NT2/D1 (cell line): ENCODE measurements at regions not wholly inside any gene's neighbourhood (a gene's known extent, or its start where the extent isn't known, plus 50 kb on each side); places are given as distances from the start of the nearest gene placed in this dataset.

Experiments used
- DNase-seq: peaks from one replicate; pipeline ENCODE4 v3.0.0-alpha.2; 2011; ENCODE audit warnings: low read depth, low spot score
- H3K27me3 ChIP-seq: 2 replicates; pipeline ENCODE4 v1.6.0; 2011; ENCODE audit warnings: mild to moderate bottlenecking; ENCODE audit not compliant: insufficient read length, insufficient read depth
- H3K36me3 ChIP-seq: 2 replicates; pipeline ENCODE4 v1.6.1; 2011; ENCODE audit warnings: mild to moderate bottlenecking, low read length, mixed read lengths; ENCODE audit not compliant: insufficient read depth, insufficient read length
- H3K4me1 ChIP-seq: 2 replicates; pipeline ENCODE4 v1.5.1; 2011; ENCODE audit not compliant: insufficient read depth, insufficient read length
- H3K4me3 ChIP-seq: 2 replicates; pipeline ENCODE4 v1.5.1; 2011; ENCODE audit warnings: low read depth; ENCODE audit not compliant: insufficient read length
- H3K9ac ChIP-seq: 2 replicates; pipeline ENCODE4 v1.6.0; 2011; ENCODE audit warnings: low read depth; ENCODE audit not compliant: insufficient read length
- H3K9me3 ChIP-seq: 2 replicates; pipeline ENCODE4 v1.5.1; 2011; ENCODE audit warnings: mild to moderate bottlenecking, low read length; ENCODE audit not compliant: insufficient read depth
- SUZ12 ChIP-seq: IDR thresholded peaks from 2 replicates; pipeline ENCODE4 v1.6.1; 2011; ENCODE audit not compliant: insufficient read length, insufficient read depth; ENCODE audit errors: extremely low read depth
- YY1 ChIP-seq: IDR thresholded peaks from 2 replicates; pipeline ENCODE4 v1.6.1; 2011; ENCODE audit not compliant: insufficient read length, insufficient read depth
- ZNF274 ChIP-seq: IDR thresholded peaks from 2 replicates; pipeline ENCODE4 v1.6.1; 2011; ENCODE audit warnings: mild to moderate bottlenecking, low read depth, low read length

DNA sequence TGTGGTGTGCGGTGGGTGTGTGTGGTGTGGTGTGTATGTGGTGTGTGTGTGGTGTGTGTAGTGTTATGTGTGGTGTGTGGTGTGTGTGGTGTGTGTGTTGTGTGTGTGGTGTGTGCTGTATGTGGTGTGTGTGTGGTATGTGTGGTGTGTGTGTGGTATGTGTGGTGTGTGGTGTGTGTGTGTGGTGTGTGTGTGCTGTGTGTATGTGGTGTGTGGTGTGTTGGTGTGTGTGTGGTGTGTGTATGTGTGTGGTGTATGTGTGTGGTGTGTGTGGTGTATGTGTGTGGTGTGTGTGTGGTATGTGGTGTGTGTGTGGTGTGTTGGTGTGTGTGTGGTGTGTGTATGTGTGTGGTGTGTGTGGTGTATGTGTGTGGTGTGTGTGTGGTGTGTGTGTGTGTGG, 144.3 kb downstream of the HSD17B3 start:
- Histone ChIP-seq H3K9me3 (no peaks in the 10 kb centered on the region), H3K27me3 (no peaks in the 10 kb centered on the region), H3K9ac (no peak overlapping the region), H3K4me3 (no peak overlapping the region), H3K36me3 (no peaks in the 10 kb centered on the region), H3K4me1 (peaks cover 5% of the 10 kb centered on the region)
- TF ChIP-seq SUZ12 (no peak), ZNF274 (no peak), YY1 (no peak)
- DNase-seq = no peak

DNA sequence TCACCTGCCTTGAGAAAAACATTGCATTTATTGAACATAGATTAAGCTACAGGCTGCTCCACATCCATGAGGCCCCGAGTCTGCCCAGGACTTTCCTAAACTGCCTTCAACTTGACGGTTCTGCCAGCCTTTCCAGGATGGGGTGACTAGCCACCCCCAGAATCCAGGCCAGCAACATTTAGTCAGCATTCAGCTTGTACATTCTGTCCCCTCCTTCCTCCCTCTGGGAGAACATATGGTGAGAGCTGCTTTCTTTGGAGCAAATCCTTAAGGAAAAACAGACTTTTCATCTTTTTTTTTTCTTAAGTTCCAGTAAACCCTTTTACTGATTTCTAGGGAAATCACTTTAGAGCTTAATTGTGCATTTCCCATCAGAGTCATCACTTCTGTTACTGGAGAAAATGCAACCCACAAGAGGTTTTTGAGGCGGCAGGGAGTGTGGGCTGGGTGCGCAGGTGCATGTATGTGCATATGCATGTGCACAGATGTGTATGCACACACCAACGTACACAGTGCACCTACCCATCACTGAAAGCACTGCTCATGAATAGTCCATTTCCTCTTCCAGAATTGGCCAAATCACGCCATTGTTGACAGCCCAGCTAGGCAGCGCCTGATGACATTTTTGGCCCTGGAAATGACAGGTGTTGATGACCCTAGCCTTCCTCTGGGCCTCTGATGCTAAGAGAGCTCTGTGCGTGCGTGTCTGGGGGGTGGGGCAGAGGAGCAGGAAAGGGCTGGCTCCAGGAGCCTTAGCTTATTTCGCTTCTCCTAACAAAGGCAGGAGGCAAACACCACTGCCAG, 145.6 kb downstream of the HSD17B3 start:
- H3K4me1 ChIP-seq = peaks cover 5% of the 10 kb centered on the region
- DNase-seq = no peak
- TF ChIP-seq YY1 = no peak
- TF ChIP-seq ZNF274 = no peak
- no peak for TF ChIP-seq SUZ12
- no peaks in the 10 kb centered on the region for H3K36me3 ChIP-seq
- H3K27me3 ChIP-seq = no peaks in the 10 kb centered on the region
- H3K4me3 ChIP-seq = no peak overlapping the region
- no peak overlapping the region for H3K9ac ChIP-seq
- no peaks in the 10 kb centered on the region for H3K9me3 ChIP-seq

DNA sequence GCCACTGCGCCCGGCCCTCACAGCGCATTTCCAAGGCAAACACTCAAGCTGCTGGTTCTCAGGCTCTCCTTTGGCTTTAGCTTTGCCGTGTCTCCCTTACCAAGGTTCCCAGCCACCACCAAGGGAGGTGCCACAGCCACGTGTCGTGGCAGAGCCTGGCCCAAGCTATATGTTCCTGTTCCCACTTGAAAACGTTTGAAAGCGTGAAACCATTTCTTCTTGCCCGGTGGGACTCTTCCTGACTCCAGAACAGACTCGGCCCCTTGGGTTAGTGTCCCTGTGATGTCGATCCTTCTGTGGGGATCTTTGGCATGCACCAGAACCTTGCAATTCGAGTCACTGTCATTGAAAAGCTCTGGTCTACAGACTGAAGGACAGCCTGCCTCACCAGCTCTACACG, 147.9 kb downstream of the HSD17B3 start:
- no peak overlapping the region for H3K9ac ChIP-seq
- H3K27me3 ChIP-seq = no peaks in the 10 kb centered on the region
- no peaks in the 10 kb centered on the region for H3K9me3 ChIP-seq
- no peak for DNase-seq
- TF ChIP-seq SUZ12 = no peak
- no peak for TF ChIP-seq YY1
- TF ChIP-seq ZNF274 = no peak
- H3K4me3 ChIP-seq = no peak overlapping the region
- H3K36me3 ChIP-seq = no peaks in the 10 kb centered on the region
- peaks cover 5% of the 10 kb centered on the region for H3K4me1 ChIP-seq

DNA sequence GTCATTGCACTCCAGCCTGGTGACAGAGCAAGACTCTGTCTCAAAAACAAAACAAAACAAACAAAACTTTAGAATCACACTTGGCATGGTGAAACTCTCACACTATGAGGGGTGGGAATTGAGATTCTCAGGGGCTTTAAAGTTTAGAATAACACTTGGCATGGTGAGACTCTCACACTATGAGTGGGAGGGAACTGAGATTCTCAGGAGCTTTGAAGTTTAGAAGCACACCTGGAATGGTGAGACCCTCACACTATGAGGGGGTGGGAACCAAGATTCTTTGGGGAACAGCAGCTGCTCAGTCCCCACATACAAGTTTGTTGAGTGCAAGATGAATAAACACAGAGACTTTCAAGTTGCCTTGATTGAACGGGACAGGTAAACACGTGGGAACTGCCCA, 149.4 kb downstream of the HSD17B3 start:
- no peaks in the 10 kb centered on the region for H3K9me3 ChIP-seq
- no peak for TF ChIP-seq ZNF274
- TF ChIP-seq SUZ12 = no peak
- TF ChIP-seq YY1 = no peak

DNA sequence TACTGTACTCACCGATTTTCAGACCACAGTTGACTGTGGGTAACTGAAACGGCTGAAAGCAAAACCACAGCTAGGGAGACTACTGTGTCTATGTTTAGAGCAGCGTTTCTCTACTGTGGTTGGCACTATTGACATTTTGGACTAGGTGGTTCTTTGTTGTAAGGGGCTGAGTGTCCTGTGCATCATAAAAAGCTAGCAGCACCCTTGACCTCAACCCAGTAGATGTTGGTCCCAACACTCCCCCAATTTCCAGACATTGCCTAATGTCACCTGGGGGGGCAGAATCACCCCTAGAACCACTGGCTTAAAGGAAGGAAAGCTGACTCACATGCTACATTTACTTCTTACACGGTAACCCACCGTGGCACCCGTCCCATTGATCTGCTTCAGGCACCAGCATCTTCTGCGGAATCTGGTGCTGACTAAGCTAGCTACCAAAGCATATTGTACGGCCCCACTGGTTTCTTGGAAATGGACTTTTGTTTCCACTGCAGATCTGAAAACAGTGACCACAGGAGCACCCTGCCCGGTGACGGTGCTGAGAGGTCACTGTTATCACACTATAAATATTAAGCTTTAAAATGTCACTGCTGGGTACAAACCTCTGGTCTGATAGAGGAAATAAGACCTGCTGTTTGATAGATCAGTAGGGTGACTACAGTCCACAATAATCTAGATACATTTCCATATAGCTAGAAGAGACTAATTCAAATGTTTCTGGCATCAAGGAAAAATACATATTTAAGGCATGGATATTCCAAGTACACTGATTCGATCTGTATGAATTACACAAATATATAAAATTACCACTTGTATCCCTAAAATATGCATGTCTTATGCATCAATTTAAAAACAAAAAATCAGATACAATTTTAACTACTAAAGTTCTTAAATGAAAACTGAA, 151.4 kb downstream of the HSD17B3 start:
- TF ChIP-seq YY1 = no peak
- no peak for TF ChIP-seq SUZ12
- no peak for TF ChIP-seq ZNF274
- H3K9ac ChIP-seq = no peak overlapping the region
- H3K27me3 ChIP-seq = no peaks in the 10 kb centered on the region
- H3K4me1 ChIP-seq = no peaks in the 10 kb centered on the region
- no peak overlapping the region for H3K4me3 ChIP-seq
- no peaks in the 10 kb centered on the region for H3K36me3 ChIP-seq
- no peaks in the 10 kb centered on the region for H3K9me3 ChIP-seq
- DNase-seq = no peak

More for the DNA sequence above, 149.4 kb downstream of the HSD17B3 start:
- no peak overlapping the region for H3K4me3 ChIP-seq
- DNase-seq = no peak
- H3K36me3 ChIP-seq = no peaks in the 10 kb centered on the region
- H3K27me3 ChIP-seq = no peaks in the 10 kb centered on the region
- H3K9ac ChIP-seq = no peak overlapping the region
- peaks cover 5% of the 10 kb centered on the region for H3K4me1 ChIP-seq

DNA sequence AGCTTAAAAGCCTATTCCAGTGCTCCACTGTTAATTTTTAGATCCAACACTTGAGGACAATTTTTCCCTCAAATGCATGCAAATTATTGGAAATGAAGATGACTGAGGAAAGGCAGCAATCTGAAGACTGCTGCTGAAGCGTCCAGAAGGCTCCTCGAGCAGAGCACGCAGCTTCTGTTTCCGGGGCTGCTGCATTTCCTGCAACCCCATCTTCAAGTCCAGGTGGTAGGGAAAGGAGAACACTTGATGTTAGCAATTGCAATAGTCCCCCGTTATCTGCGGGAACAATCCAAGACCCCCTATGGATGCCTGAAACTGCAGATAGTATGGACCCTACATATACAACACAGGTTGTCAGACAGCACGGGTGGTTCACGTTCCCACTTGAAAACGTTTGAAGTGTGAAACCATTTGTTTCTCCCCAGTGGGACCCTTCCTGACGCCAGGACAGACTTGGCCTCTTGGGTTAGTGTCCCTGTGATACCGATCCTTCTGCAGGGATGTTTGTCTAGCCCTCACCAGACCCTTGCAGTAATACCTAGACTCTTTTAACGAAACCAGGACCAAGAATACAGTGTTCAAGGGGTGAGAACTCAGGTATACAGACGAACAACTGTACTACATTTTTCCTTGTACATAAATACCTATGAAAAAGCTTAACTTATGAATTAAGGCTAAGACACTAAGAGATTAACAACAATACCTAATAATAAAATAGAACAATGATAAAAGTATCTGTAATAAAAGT, 152.3 kb downstream of the HSD17B3 start:
- Histone ChIP-seq H3K4me1 (no peaks in the 10 kb centered on the region), H3K27me3 (no peaks in the 10 kb centered on the region)
- DNase-seq = no peak

More for the DNA sequence above, 152.3 kb downstream of the HSD17B3 start:
- TF ChIP-seq SUZ12 = no peak
- no peak for TF ChIP-seq YY1
- TF ChIP-seq ZNF274 = no peak
- Histone ChIP-seq H3K9ac (no peak overlapping the region), H3K4me3 (no peak overlapping the region), H3K9me3 (no peaks in the 10 kb centered on the region), H3K36me3 (no peaks in the 10 kb centered on the region)
